ENCODE measurements at regions not wholly inside any gene's neighbourhood (a gene's known extent, or its start where the extent isn't known, plus 50 kb on each side); places are given as distances from the start of the nearest gene placed in this dataset.

DNA sequence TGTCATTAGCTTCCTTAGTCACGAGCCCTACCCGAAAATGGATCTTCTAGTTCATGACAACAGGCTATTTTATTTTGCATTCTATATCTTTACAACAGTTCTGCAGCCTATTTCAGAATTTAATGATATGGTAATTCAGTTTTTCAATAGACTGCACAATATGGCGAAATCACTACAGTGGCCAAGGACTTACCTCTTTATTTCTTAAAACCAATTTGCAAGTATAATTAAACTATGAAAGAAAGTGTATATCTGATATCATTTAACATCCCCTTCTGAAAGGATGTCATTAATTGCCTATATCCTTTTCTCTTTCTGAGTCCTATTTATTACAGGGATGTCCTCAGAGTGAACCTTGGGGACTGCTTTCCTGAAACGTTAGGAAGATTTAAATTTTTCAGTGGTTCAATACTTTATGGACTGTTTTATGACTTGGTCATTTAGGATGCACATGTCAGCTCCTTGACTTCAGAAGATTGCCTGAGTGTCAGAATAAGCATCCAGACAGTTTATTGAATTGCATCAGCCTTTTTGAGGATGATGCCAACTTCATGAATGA, 190.8 kb upstream of the GEMIN8 start:
- DNase-seq (ENCODE audit: low spot score in 2 of 2): no peak
- peaks cover 3% of the 10 kb centered on the region; the same call in 1 of the 2 replicates for H3K27me3 ChIP-seq (ENCODE audit: low read depth)
- H3K4me1 ChIP-seq: no peaks in the 10 kb centered on the region
- H3K36me3 ChIP-seq (replicated peaks): no peaks in the 10 kb centered on the region
- H3K9me3 ChIP-seq: no peaks in the 10 kb centered on the region
- H3K4me3 ChIP-seq: no peak overlapping the region
- in situ Hi-C loops (cut with MboI; ENCODE audit: low sequenced_read_pairs): no loop called here

DNA sequence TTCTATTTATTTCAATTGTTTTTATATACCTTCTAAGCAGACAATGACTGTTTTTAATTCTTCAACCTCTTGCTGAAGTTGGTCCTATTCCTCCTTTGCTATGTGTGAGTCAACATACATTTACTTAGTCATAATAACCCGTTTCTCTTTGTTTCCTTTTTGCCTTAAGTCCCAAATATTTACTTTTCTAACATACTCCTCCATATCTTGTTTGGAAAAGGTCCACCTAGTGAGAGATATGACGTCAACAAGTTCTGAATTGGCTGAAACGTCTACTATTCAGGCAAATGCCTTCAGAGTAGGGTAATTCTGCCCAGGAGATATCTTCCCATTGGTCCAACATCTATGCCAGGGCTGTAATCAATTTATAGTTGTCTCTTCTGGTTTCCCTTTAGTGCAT, 179.3 kb upstream of the GEMIN8 start:
- no peaks in the 10 kb centered on the region for H3K9me3 ChIP-seq
- in situ Hi-C loops (cut with MboI; ENCODE audit: low sequenced_read_pairs): no loop called here
- no peaks in the 10 kb centered on the region for H3K27me3 ChIP-seq (ENCODE audit: low read depth)
- no peak for DNase-seq (ENCODE audit: low spot score in 2 of 2)
- no peaks in the 10 kb centered on the region for H3K4me1 ChIP-seq
- no peak overlapping the region for H3K4me3 ChIP-seq
- H3K36me3 ChIP-seq (replicated peaks): no peaks in the 10 kb centered on the region

- in situ Hi-C loops (cut with MboI; ENCODE audit: low sequenced_read_pairs): no loop called here
- no peaks in the 10 kb centered on the region for H3K27me3 ChIP-seq (ENCODE audit: low read depth)
- H3K9me3 ChIP-seq: no peaks in the 10 kb centered on the region
- DNase-seq (ENCODE audit: low spot score in 2 of 2): no peak
- no peak overlapping the region for H3K4me3 ChIP-seq
- H3K36me3 ChIP-seq (replicated peaks): no peaks in the 10 kb centered on the region
- H3K4me1 ChIP-seq: no peaks in the 10 kb centered on the region
Observed at GRCh38 chrX:14194711-14195110, 165.0 kb upstream of the GEMIN8 start.

- DNase-seq (ENCODE audit: low spot score in 2 of 2): peak in 1 of 2 experiments; percentile 69
- Histone ChIP-seq H3K4me3 (no peak overlapping the region), H3K9me3 (no peaks in the 10 kb centered on the region), H3K27me3 (ENCODE audit: low read depth) (no peaks in the 10 kb centered on the region), H3K4me1 (no peaks in the 10 kb centered on the region), H3K36me3 (replicated peaks) (no peaks in the 10 kb centered on the region)
- in situ Hi-C loops (cut with MboI; ENCODE audit: low sequenced_read_pairs): no loop called here
Observed at GRCh38 chrX:14193547-14193946, 163.9 kb upstream of the GEMIN8 start.

DNA sequence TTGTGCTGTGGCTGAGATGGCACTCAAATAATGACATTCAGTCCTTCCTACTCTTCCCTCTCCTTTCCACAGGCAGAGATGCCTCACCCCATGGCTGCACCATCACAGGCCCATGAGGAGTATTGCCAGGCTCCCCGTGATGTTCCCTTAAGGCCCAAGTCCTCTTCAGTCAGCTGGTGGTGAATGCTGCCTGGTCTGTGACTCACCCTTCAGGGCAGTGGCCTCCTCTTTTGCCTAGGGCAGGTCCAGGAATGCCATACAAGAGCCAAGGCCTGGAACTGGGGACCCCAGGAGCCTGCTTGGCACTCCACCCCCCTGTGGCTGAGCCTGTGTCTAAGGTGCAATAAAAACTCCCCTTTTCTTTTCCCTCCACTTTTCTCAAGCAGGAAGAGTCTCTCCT, 144.2 kb upstream of the GEMIN8 start:
- no peak for DNase-seq (ENCODE audit: low spot score in 2 of 2)
- Histone ChIP-seq H3K9me3 (no peaks in the 10 kb centered on the region), H3K4me3 (no peak overlapping the region), H3K27me3 (ENCODE audit: low read depth) (no peaks in the 10 kb centered on the region; the same call in 1 of the 2 replicates), H3K36me3 (replicated peaks) (no peaks in the 10 kb centered on the region), H3K4me1 (no peaks in the 10 kb centered on the region)
- in situ Hi-C loops (cut with MboI; ENCODE audit: low sequenced_read_pairs): no loop called here

DNA sequence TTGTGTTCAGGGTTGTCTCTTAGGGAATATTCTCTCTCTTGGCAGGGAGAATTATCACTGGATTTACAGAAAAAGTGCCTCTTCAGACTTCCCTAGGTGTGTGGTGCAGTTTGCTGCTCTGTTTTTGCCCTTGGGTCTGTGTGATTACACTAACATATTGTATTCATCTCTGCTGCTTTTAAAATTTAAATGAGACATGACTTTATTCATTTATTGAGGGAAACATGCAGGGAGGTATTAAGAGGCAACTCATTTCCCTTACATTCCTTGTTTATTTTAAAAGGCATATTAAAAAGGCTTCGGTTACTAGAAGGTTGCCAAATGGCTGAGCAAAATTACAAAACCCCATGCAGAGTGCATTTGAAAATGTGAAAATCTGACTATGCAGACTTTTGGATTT, 135.1 kb upstream of the GEMIN8 start:
- Histone ChIP-seq H3K27me3 (ENCODE audit: low read depth) (no peaks in the 10 kb centered on the region), H3K9me3 (no peaks in the 10 kb centered on the region), H3K4me3 (no peak overlapping the region), H3K4me1 (no peaks in the 10 kb centered on the region), H3K36me3 (replicated peaks) (no peaks in the 10 kb centered on the region)
- no peak for DNase-seq (ENCODE audit: low spot score in 2 of 2)
- in situ Hi-C loops (cut with MboI; ENCODE audit: low sequenced_read_pairs): no loop called here

GRCh38 chrX:14125462-14125861, 95.8 kb upstream of the GEMIN8 start:
- Histone ChIP-seq H3K9me3 (no peaks in the 10 kb centered on the region), H3K27me3 (ENCODE audit: low read depth) (no peaks in the 10 kb centered on the region; the same call in 1 of the 2 replicates), H3K4me1 (no peaks in the 10 kb centered on the region), H3K36me3 (replicated peaks) (no peaks in the 10 kb centered on the region), H3K4me3 (no peak overlapping the region)
- DNase-seq (ENCODE audit: low spot score in 2 of 2): no peak
- in situ Hi-C loops (cut with MboI; ENCODE audit: low sequenced_read_pairs): no loop called here

GRCh38 chrX:14124562-14124961, 94.9 kb upstream of the GEMIN8 start:
- Histone ChIP-seq H3K4me3 (no peak overlapping the region), H3K4me1 (no peaks in the 10 kb centered on the region), H3K9me3 (no peaks in the 10 kb centered on the region), H3K36me3 (replicated peaks) (no peaks in the 10 kb centered on the region), H3K27me3 (ENCODE audit: low read depth) (no peaks in the 10 kb centered on the region; the same call in 1 of the 2 replicates)
- in situ Hi-C loops (cut with MboI; ENCODE audit: low sequenced_read_pairs): no loop called here
- DNase-seq (ENCODE audit: low spot score in 2 of 2): no peak

- H3K27me3 ChIP-seq (ENCODE audit: low read depth): peaks cover 3% of the 10 kb centered on the region; the same call in 1 of the 2 replicates
- in situ Hi-C loops (cut with MboI; ENCODE audit: low sequenced_read_pairs): loop anchor here (10.0 kb wide), 2 partner anchors 429 to 1049 kb away; partner anchors contain the start of gene GLRA2
- DNase-seq (ENCODE audit: low spot score in 2 of 2): peak; percentile 58 to 67
Observed at GRCh38 chrX:14095702-14096101, 66.0 kb upstream of the GEMIN8 start.

DNA sequence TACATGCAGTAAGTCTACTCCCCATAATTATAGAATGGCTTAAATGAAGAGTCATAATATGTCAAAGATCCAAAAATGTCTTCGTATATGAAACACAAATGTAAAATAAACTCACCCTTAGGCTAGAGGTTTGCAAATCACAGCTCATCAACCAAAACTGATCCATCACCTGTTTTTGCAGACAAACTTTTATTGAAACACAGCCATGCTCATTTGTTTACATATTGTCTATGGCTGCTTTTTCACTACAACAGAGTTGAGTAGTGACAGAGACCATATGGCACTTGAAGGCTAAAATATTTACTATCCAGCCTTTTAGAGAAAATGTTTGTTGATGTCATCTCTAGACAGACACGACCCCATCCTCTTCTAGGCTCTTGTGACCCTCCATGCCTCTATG, 64.5 kb upstream of the GEMIN8 start:
- Histone ChIP-seq H3K4me1 (no peaks in the 10 kb centered on the region), H3K27me3 (ENCODE audit: low read depth) (peaks cover 6% of the 10 kb centered on the region; the same call in 1 of the 2 replicates), H3K4me3 (no peak overlapping the region), H3K36me3 (replicated peaks) (no peaks in the 10 kb centered on the region), H3K9me3 (no peaks in the 10 kb centered on the region)
- in situ Hi-C loops (cut with MboI; ENCODE audit: low sequenced_read_pairs): loop anchor here (10.0 kb wide), 2 partner anchors 431 to 1051 kb away; partner anchors contain the start of gene GLRA2
- no peak for DNase-seq (ENCODE audit: low spot score in 2 of 2)

More at GRCh38 chrX:14095702-14096101, 66.0 kb upstream of the GEMIN8 start:
- Histone ChIP-seq H3K9me3 (no peaks in the 10 kb centered on the region), H3K36me3 (replicated peaks) (no peaks in the 10 kb centered on the region), H3K4me1 (no peaks in the 10 kb centered on the region), H3K4me3 (no peak overlapping the region)

GRCh38 chrX:14084466-14084865, 54.8 kb upstream of the GEMIN8 start:
- H3K4me3 ChIP-seq: no peak overlapping the region
- in situ Hi-C loops (cut with MboI; ENCODE audit: low sequenced_read_pairs): no loop called here
- H3K9me3 ChIP-seq: no peaks in the 10 kb centered on the region
- H3K27me3 ChIP-seq (ENCODE audit: low read depth): peaks cover 4% of the 10 kb centered on the region; the same call in 1 of the 2 replicates
- no peaks in the 10 kb centered on the region for H3K4me1 ChIP-seq
- no peaks in the 10 kb centered on the region for H3K36me3 ChIP-seq (replicated peaks)
- DNase-seq (ENCODE audit: low spot score in 2 of 2): no peak

GRCh38 chrX:14083783-14084182, 54.1 kb upstream of the GEMIN8 start:
- Histone ChIP-seq H3K4me3 (no peak overlapping the region), H3K27me3 (ENCODE audit: low read depth) (0 out of 2 replicates have a peak, but pooled peaks cover 4% of the 10 kb centered on the region), H3K9me3 (no peaks in the 10 kb centered on the region), H3K36me3 (replicated peaks) (no peaks in the 10 kb centered on the region), H3K4me1 (no peaks in the 10 kb centered on the region)
- in situ Hi-C loops (cut with MboI; ENCODE audit: low sequenced_read_pairs): no loop called here
- no peak for DNase-seq (ENCODE audit: low spot score in 2 of 2)

- no peak overlapping the region for H3K4me3 ChIP-seq
- no peak for DNase-seq (ENCODE audit: low spot score in 2 of 2)
- H3K4me1 ChIP-seq: no peaks in the 10 kb centered on the region
- no peaks in the 10 kb centered on the region for H3K36me3 ChIP-seq (replicated peaks)
- peaks cover 16% of the 10 kb centered on the region for H3K27me3 ChIP-seq (ENCODE audit: low read depth)
- in situ Hi-C loops (cut with MboI; ENCODE audit: low sequenced_read_pairs): no loop called here
- H3K9me3 ChIP-seq: no peaks in the 10 kb centered on the region
Observed at GRCh38 chrX:14079891-14080430, 50.3 kb upstream of the GEMIN8 start.
